Fibroblast of villous mesenchyme (primary cell): ENCODE measurements at regions not wholly inside any gene's neighbourhood (a gene's known extent, or its start where the extent isn't known, plus 50 kb on each side); places are given as distances from the start of the nearest gene placed in this dataset.
"Not testable (repeated sequence)": the region's sequence is repeated elsewhere in the genome, so short reads cannot be mapped to it uniquely, and the experiment has no call there.

ENCODE experiments used
- DNase-seq: peaks from one replicate; pipeline ENCODE4 v3.0.0-alpha.2; 2010; ENCODE audit warnings: low read depth
- H3K4me3 ChIP-seq: 2 replicates; pipeline ENCODE4 v1.5.1; 2011; ENCODE audit warnings: low read depth, mild to moderate bottlenecking, low read length
- CTCF ChIP-seq: IDR thresholded peaks from 2 replicates; pipeline ENCODE4 v1.5.1; 2012; ENCODE audit warnings: low read depth, mild to moderate bottlenecking, low read length; ENCODE audit not compliant: insufficient read depth

GRCh38 chr11:103737037-103737622 is 299.3 kb upstream of the DDI1 start:
- no peak for TF ChIP-seq CTCF
- no peak for DNase-seq
- H3K4me3 ChIP-seq = no peak overlapping the region

DNA sequence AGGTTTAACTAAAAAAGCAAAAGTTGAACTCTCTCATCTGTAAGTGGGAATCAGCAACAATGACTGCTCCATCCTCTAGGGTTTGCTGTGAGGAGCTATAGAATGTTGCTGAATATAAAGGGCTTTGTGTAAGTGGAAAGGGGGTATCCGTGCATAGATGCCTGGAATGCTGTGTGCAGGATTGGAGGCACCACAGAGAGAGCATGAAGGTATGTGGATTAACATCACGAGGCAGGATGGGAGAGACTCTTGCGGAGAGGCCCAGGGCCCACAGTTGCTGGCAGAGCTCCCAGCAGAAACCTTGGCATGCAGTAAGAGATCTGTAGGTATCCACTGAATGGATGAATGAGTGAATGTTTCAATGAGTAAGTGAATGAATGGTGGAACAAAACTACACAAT is 298.7 kb upstream of the DDI1 start:
- no peak for TF ChIP-seq CTCF
- no peak for DNase-seq
- H3K4me3 ChIP-seq = no peak overlapping the region

DNA sequence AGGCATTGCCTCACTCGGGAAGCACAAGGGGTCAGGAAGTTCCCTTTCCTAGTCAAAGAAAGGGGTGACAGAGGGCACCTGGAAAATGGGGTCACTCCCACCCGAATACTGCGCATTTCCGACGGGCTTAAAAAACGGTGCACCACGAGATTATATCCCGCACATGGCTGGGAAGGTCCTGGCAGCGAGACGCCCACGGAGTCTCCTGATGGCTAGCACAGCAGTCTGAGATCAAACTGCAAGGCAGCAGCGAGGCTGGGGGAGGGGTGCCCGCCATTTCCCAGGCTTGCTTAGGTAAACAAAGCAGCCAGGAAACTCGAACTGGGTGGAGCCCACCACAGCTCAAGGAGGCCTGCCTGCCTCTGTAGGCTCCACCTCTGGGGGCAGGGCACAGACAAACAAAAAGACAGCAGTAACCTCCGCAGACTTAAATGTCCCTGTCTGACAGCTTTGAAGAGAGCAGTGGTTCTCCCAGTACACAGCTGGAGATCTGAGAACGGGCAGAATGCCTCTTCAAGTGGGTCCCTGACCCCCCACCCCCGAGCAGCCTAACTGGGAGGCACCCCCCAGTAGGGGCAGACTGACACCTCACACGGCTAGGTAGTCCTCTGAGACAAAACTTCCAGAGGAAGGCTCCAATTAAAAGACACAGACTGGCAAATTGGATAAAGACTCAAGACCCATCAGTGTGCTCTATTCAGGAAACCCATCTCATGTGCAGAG is 297.2 kb upstream of the DDI1 start:
- DNase-seq = not testable (repeated sequence)
- H3K4me3 ChIP-seq = peak overlapping the region; percentile 30

DNA sequence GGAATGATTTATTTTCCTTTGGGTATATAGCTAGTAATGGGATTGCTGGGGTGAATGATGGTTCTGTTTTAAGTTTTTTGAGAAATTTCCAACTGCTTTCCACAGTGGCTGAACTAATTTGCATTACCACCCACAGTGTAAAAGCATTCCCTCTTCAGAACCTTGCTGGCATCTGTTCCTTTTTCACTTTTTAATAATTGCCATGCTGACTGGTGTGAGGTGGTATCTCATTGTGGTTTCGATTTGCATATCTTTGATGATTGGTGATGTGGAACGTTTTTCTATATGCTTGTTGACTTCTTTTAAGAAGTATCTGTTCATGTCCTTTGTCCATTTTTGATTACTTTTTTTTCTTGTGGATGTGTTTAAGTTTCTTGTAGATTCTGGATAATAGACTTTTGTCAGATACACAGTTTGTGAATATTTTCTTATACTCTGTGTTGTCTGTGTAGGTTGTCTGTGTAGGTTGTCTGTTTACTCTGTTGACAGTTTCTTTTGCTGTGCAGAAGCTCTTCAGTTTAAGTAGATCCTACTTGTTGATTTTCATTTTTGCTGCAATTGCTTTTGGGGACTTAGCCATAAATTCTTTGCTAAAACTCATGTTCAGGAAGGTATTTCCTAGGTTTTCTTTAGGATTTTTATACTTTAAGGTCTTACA is 291.8 kb upstream of the DDI1 start:
- no peak for TF ChIP-seq CTCF
- DNase-seq = no peak

GRCh38 chr11:103749158-103749557 is 287.3 kb upstream of the DDI1 start:
- no peak for TF ChIP-seq CTCF
- no peak for DNase-seq
- no peak overlapping the region for H3K4me3 ChIP-seq

More for the DNA sequence above, 291.8 kb upstream of the DDI1 start:
- H3K4me3 ChIP-seq = no peak overlapping the region

DNA sequence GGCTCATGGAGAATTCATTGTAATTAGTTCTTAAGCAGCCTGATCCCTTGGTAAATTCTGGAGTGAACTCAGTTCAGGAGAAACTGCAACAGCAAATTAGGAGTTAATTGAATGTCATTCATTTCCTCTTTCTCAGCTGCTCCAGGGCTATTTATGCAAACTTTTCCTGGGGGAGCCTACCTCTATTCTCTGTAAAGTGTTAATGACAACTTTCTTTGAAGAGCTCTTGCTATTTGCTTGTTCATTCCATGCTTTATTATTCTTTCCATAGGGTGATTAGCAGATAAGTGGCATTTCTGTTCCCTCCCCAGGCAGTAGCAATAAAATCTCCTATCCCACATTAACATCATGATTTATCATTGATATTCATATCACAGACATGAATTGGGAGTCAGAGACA is 267.6 kb upstream of the DDI1 start:
- TF ChIP-seq CTCF = no peak
- DNase-seq = no peak
- H3K4me3 ChIP-seq = no peak overlapping the region

DNA sequence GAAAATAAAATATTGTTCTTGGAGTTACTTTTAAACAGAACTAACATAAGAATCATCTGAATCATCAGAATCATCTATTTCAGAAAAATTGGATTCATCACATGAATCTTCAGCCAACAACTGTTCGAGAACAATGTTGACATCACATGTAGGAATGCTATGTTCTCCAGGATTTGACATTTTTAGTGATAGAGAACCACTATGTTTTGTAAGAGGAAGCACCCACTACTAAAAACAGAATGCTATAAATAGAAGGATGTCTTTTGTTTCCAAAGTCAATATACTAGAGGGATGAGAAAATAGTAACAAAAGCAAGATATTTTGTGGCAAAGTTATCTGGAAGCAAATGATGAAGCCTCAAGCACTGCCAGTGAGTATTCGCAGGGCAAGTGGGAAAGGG is 263.4 kb upstream of the DDI1 start:
- peak; percentile 57 for DNase-seq
- no peak for TF ChIP-seq CTCF
- no peak overlapping the region for H3K4me3 ChIP-seq
